ENCODE measurements at regions not wholly inside any gene's neighbourhood (a gene's known extent, or its start where the extent isn't known, plus 50 kb on each side); places are given as distances from the start of the nearest gene placed in this dataset.

GRCh38 chr4:52371841-52372240 lies 287.3 kb downstream of the USP46 start:
- no peak for FAIRE-seq
- dilution Hi-C loops (cut with MboI; ENCODE audit: extremely low pct_ligation_motif_present, low sequenced_read_pairs): no loop called here
- H2AFZ ChIP-seq (ENCODE audit: control insufficient read depth, low read length): no peak overlapping the region
- no peak overlapping the region for H3K4me3 ChIP-seq (ENCODE audit: control insufficient read depth in 2 of 3, extremely low read depth in 1 of 3, insufficient read depth in 2 of 3, low read depth in 1 of 3, low read length in 3 of 3)
- no peak overlapping the region for H3K4me2 ChIP-seq (ENCODE audit: control insufficient read depth, extremely low read depth, insufficient read depth, low read depth, low read length)
- no peaks in the 10 kb centered on the region for H3K27me3 ChIP-seq (ENCODE audit: control insufficient read depth, extremely low read depth, insufficient read depth, low read length)
- no peak for DNase-seq (ENCODE audit: low read depth, low spot score)
- H3K79me2 ChIP-seq (ENCODE audit: control insufficient read depth, insufficient read depth, low read length): no peaks in the 10 kb centered on the region
- TF ChIP-seq CTCF (optimal IDR thresholded peaks at IDR 0.05 in 1 of 3, IDR thresholded peaks at IDR 0.05 in 1 of 3, conservative IDR thresholded peaks at IDR 0.05 in 1 of 3; ENCODE audit: extremely low read depth in 1 of 3, insufficient read depth in 2 of 3, low read length in 3 of 3): no peak
- TF ChIP-seq EZH2 (IDR thresholded peaks at IDR 0.05; ENCODE audit: low read length): no peak
- H3K36me3 ChIP-seq (ENCODE audit: control insufficient read depth in 2 of 2, extremely low read depth in 1 of 2, insufficient read depth in 2 of 2, low read length in 2 of 2): no peaks in the 10 kb centered on the region
- no peaks in the 10 kb centered on the region for H4K20me1 ChIP-seq (ENCODE audit: control insufficient read depth, extremely low read depth, insufficient read depth, low read length)
- no peak overlapping the region for H3K27ac ChIP-seq (ENCODE audit: control insufficient read depth, insufficient read depth, low read length)
- H3K9ac ChIP-seq (ENCODE audit: control insufficient read depth, extremely low read depth, insufficient read depth, low read length): no peak overlapping the region
- H3K9me3 ChIP-seq (ENCODE audit: control insufficient read depth, low read depth, low read length): no peaks in the 10 kb centered on the region
- H3K4me1 ChIP-seq (ENCODE audit: control insufficient read depth, extremely low read depth, insufficient read depth, low read length): no peaks in the 10 kb centered on the region
- no peaks in the 10 kb centered on the region for H3K9me1 ChIP-seq (ENCODE audit: control insufficient read depth, extremely low read depth, insufficient read depth, low read length)

- H3K9me1 ChIP-seq (ENCODE audit: control insufficient read depth, extremely low read depth, insufficient read depth, low read length): no peaks in the 10 kb centered on the region
- FAIRE-seq: no peak
- H3K4me3 ChIP-seq (ENCODE audit: control insufficient read depth in 2 of 3, extremely low read depth in 1 of 3, insufficient read depth in 2 of 3, low read depth in 1 of 3, low read length in 3 of 3): no peak overlapping the region
- no peaks in the 10 kb centered on the region for H3K4me1 ChIP-seq (ENCODE audit: control insufficient read depth, extremely low read depth, insufficient read depth, low read length)
- H3K27ac ChIP-seq (ENCODE audit: control insufficient read depth, insufficient read depth, low read length): no peak overlapping the region
- H4K20me1 ChIP-seq (ENCODE audit: control insufficient read depth, extremely low read depth, insufficient read depth, low read length): no peaks in the 10 kb centered on the region
- H3K36me3 ChIP-seq (ENCODE audit: control insufficient read depth in 2 of 2, extremely low read depth in 1 of 2, insufficient read depth in 2 of 2, low read length in 2 of 2): no peaks in the 10 kb centered on the region
- no peak overlapping the region for H3K9ac ChIP-seq (ENCODE audit: control insufficient read depth, extremely low read depth, insufficient read depth, low read length)
- TF ChIP-seq CTCF (optimal IDR thresholded peaks at IDR 0.05 in 1 of 3, IDR thresholded peaks at IDR 0.05 in 1 of 3, conservative IDR thresholded peaks at IDR 0.05 in 1 of 3; ENCODE audit: extremely low read depth in 1 of 3, insufficient read depth in 2 of 3, low read length in 3 of 3) (no peak), EZH2 (IDR thresholded peaks at IDR 0.05; ENCODE audit: low read length) (no peak)
- H3K27me3 ChIP-seq (ENCODE audit: control insufficient read depth, extremely low read depth, insufficient read depth, low read length): no peaks in the 10 kb centered on the region
- no peaks in the 10 kb centered on the region for H3K9me3 ChIP-seq (ENCODE audit: control insufficient read depth, low read depth, low read length)
- DNase-seq (ENCODE audit: low read depth, low spot score): no peak
- dilution Hi-C loops (cut with MboI; ENCODE audit: extremely low pct_ligation_motif_present, low sequenced_read_pairs): no loop called here
- no peak overlapping the region for H2AFZ ChIP-seq (ENCODE audit: control insufficient read depth, low read length)
- H3K4me2 ChIP-seq (ENCODE audit: control insufficient read depth, extremely low read depth, insufficient read depth, low read depth, low read length): no peak overlapping the region
- no peaks in the 10 kb centered on the region for H3K79me2 ChIP-seq (ENCODE audit: control insufficient read depth, insufficient read depth, low read length)
Observed at GRCh38 chr4:52372269-52372668, 286.8 kb downstream of the USP46 start.
